ENCODE measurements at regions not wholly inside any gene's neighbourhood (a gene's known extent, or its start where the extent isn't known, plus 50 kb on each side); places are given as distances from the start of the nearest gene placed in this dataset.
"Not testable (repeated sequence)": the region's sequence is repeated elsewhere in the genome, so short reads cannot be mapped to it uniquely, and the experiment has no call there.

GRCh38 chr5:120092649-120093048 is 371.5 kb upstream of the PRR16 start:
- no peak for DNase-seq

GRCh38 chr5:120093178-120093577 is 370.9 kb upstream of the PRR16 start:
- DNase-seq: no peak

- DNase-seq: no peak
Observed at GRCh38 chr5:120096413-120096812, 367.7 kb upstream of the PRR16 start.

- no peak for DNase-seq
Observed at GRCh38 chr5:120098426-120098825, 365.7 kb upstream of the PRR16 start.

- no peak for DNase-seq
Observed at GRCh38 chr5:120098902-120099535, 365.1 kb upstream of the PRR16 start.

GRCh38 chr5:120101771-120102170 is 362.3 kb upstream of the PRR16 start:
- no peak for DNase-seq

- no peak for DNase-seq
Observed at GRCh38 chr5:120103495-120103894, 360.6 kb upstream of the PRR16 start.

GRCh38 chr5:120106912-120107525 is 357.1 kb upstream of the PRR16 start:
- no peak for DNase-seq

- DNase-seq: no peak
Observed at GRCh38 chr5:120108586-120109248, 355.4 kb upstream of the PRR16 start.

- DNase-seq: no peak
Observed at GRCh38 chr5:120122703-120123102, 341.4 kb upstream of the PRR16 start.

- no peak for DNase-seq
Observed at GRCh38 chr5:120124031-120124430, 340.1 kb upstream of the PRR16 start.

- DNase-seq: no peak
Observed at GRCh38 chr5:120124961-120125360, 339.1 kb upstream of the PRR16 start.

- not testable (repeated sequence) for DNase-seq
Observed at GRCh38 chr5:120132347-120132746, 331.8 kb upstream of the PRR16 start.

- DNase-seq: no peak
Observed at GRCh38 chr5:120134944-120135343, 329.2 kb upstream of the PRR16 start.

GRCh38 chr5:120137582-120137981 is 326.5 kb upstream of the PRR16 start:
- DNase-seq: no peak

- no peak for DNase-seq
Observed at GRCh38 chr5:120139039-120139438, 325.1 kb upstream of the PRR16 start.

- DNase-seq: no peak
Observed at GRCh38 chr5:120140501-120140900, 323.6 kb upstream of the PRR16 start.

- no peak for DNase-seq
Observed at GRCh38 chr5:120141076-120141475, 323.0 kb upstream of the PRR16 start.

GRCh38 chr5:120146787-120147186 is 317.3 kb upstream of the PRR16 start:
- DNase-seq: no peak

- not testable (repeated sequence) for DNase-seq
Observed at GRCh38 chr5:120147911-120148310, 316.2 kb upstream of the PRR16 start.

GRCh38 chr5:120150770-120151169 is 313.3 kb upstream of the PRR16 start:
- DNase-seq: no peak

- no peak for DNase-seq
Observed at GRCh38 chr5:120151181-120151580, 312.9 kb upstream of the PRR16 start.

GRCh38 chr5:120151825-120152224 is 312.3 kb upstream of the PRR16 start:
- DNase-seq: no peak

- no peak for DNase-seq
Observed at GRCh38 chr5:120152472-120152871, 311.6 kb upstream of the PRR16 start.
